ENCODE measurements at regions not wholly inside any gene's neighbourhood (a gene's known extent, or its start where the extent isn't known, plus 50 kb on each side); places are given as distances from the start of the nearest gene placed in this dataset.

DNA sequence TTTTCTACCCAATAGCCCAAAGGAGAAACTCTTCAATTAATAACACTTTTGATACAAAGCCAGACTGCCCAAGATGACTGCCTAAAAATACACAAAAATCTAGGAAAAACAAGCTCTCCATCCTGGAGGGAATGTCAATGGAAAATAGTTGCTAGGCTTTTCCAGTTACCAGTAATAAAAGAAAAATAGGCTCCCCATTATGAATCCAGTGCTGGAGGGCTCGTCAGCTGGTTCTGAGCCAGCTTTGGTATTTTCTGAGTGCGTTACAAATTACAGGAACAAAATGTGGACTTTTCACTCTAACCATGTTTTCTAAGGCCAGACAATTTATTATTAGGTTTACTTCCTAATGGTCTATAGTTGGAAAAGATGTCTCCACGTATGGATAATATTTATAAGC lies 414.5 kb downstream of the ACTL7B start:
- Histone ChIP-seq H3K79me2 (ENCODE audit: insufficient read depth, low read length) (no peaks in the 10 kb centered on the region), H3K18ac (ENCODE audit: insufficient read length, low read depth, low read length) (no peak overlapping the region), H4K91ac (ENCODE audit: insufficient read length, low read depth, low read length) (no peak overlapping the region), H2BK120ac (ENCODE audit: low read depth, low read length, poor library complexity, severe bottlenecking) (no peak overlapping the region), H2AFZ (ENCODE audit: low read length) (no peak overlapping the region), H3K9me3 (ENCODE audit: control insufficient read depth, low read depth, low read length) (no peaks in the 10 kb centered on the region), H3K56ac (ENCODE audit: insufficient read length, low read depth, low read length) (no peak overlapping the region), H3K23me2 (ENCODE audit: insufficient read length, low read depth, low read length, poor library complexity, severe bottlenecking) (no peaks in the 10 kb centered on the region), H3K9ac (ENCODE audit: extremely low read depth, insufficient read length, low read length) (no peak overlapping the region), H2AK5ac (ENCODE audit: insufficient read length, low read length) (no peak overlapping the region), H3K4me2 (ENCODE audit: insufficient read depth, insufficient read length, low read length) (no peak overlapping the region), H2BK15ac (ENCODE audit: low read depth, low read length) (no peak overlapping the region), H3K27ac (ENCODE audit: insufficient read length, low read depth, low read length) (no peak overlapping the region), H2BK5ac (ENCODE audit: insufficient read length, low read length) (no peak overlapping the region), H4K20me1 (ENCODE audit: control insufficient read depth, insufficient read depth, insufficient read length) (no peaks in the 10 kb centered on the region), H3K4ac (ENCODE audit: low read depth, low read length) (no peak overlapping the region), H3K79me1 (ENCODE audit: insufficient read depth, low read depth, low read length, poor library complexity, severe bottlenecking) (no peaks in the 10 kb centered on the region), H3K23ac (ENCODE audit: insufficient read length, low read depth, low read length) (no peak overlapping the region), H2BK20ac (ENCODE audit: low read depth, low read length, poor library complexity, severe bottlenecking) (no peak overlapping the region), H3K4me1 (ENCODE audit: insufficient read depth, low read length) (no peaks in the 10 kb centered on the region), H2BK12ac (ENCODE audit: insufficient read length, low read depth, low read length) (no peak overlapping the region), H3T11ph (ENCODE audit: low read length) (no peak overlapping the region), H3K14ac (ENCODE audit: insufficient read depth, low read length) (no peak overlapping the region), H3K27me3 (ENCODE audit: insufficient read depth, low read length) (no peaks in the 10 kb centered on the region), H4K8ac (replicated peaks; ENCODE audit: insufficient read length, low read depth, low read length) (no peak overlapping the region), H4K5ac (ENCODE audit: insufficient read length, low read depth, low read length) (no peak overlapping the region)
- H3K27ac Mint-ChIP-seq, result no peak overlapping the region
- WGBS (ENCODE audit: extremely low coverage, insufficient read length, low lambda C conversion rate), result no CpG with 5 or more reads among the region's 3 CpGs
- H3K4me1 Mint-ChIP-seq, result no peaks in the 10 kb centered on the region
- no peaks in the 10 kb centered on the region for H3K36me3 Mint-ChIP-seq (ENCODE audit: insufficient read depth in 1 of 3, low read depth in 3 of 3)
- TF ChIP-seq, protein P1, sequence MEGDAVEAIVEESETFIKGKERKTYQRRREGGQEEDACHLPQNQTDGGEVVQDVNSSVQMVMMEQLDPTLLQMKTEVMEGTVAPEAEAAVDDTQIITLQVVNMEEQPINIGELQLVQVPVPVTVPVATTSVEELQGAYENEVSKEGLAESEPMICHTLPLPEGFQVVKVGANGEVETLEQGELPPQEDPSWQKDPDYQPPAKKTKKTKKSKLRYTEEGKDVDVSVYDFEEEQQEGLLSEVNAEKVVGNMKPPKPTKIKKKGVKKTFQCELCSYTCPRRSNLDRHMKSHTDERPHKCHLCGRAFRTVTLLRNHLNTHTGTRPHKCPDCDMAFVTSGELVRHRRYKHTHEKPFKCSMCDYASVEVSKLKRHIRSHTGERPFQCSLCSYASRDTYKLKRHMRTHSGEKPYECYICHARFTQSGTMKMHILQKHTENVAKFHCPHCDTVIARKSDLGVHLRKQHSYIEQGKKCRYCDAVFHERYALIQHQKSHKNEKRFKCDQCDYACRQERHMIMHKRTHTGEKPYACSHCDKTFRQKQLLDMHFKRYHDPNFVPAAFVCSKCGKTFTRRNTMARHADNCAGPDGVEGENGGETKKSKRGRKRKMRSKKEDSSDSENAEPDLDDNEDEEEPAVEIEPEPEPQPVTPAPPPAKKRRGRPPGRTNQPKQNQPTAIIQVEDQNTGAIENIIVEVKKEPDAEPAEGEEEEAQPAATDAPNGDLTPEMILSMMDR (conservative IDR thresholded peaks at IDR 0.05), result no peak
- H3K9me3 Mint-ChIP-seq, result no peaks in the 10 kb centered on the region
- no peaks in the 10 kb centered on the region; the same call in 1 of the 2 replicates for H3K27me3 Mint-ChIP-seq (ENCODE audit: low read depth)
- no peak overlapping the region for H3K4me3 Mint-ChIP-seq
- DNase-seq, result no peak
